H9 (cell line): ENCODE measurements at regions not wholly inside any gene's neighbourhood (a gene's known extent, or its start where the extent isn't known, plus 50 kb on each side); places are given as distances from the start of the nearest gene placed in this dataset.

Experiments used
- DNase-seq: peaks from one replicate; pipeline ENCODE4 v3.0.0-alpha.2; 2017
- H2AFZ ChIP-seq: one replicate; pipeline ENCODE4 v1.6.1; 2013; ENCODE audit warnings: mild to moderate bottlenecking, low read length, control low read depth, moderate library complexity
- H2AK5ac ChIP-seq: 2 replicates; pipeline ENCODE4 v1.6.1; 2013; ENCODE audit warnings: low read length, control low read depth, mixed read lengths; ENCODE audit not compliant: insufficient read length
- H2BK120ac ChIP-seq: one replicate; pipeline ENCODE4 v1.6.1; 2013; ENCODE audit warnings: low read depth, mild to moderate bottlenecking, low read length, control low read depth, inconsistent platforms; ENCODE audit not compliant: poor library complexity, severe bottlenecking
- H2BK12ac ChIP-seq: 2 replicates; pipeline ENCODE4 v1.6.1; 2013; ENCODE audit warnings: low read length, control low read depth, mixed read lengths, low read depth; ENCODE audit not compliant: insufficient read length
- H2BK15ac ChIP-seq: 2 replicates; pipeline ENCODE4 v1.6.1; 2013; ENCODE audit warnings: low read depth, low read length, control low read depth
- H2BK20ac ChIP-seq: one replicate; pipeline ENCODE4 v1.6.1; 2013; ENCODE audit warnings: low read depth, mild to moderate bottlenecking, low read length, control low read depth, inconsistent platforms; ENCODE audit not compliant: poor library complexity, severe bottlenecking
- H2BK5ac ChIP-seq: 2 replicates; pipeline ENCODE4 v1.6.1; 2013; ENCODE audit warnings: low read length, control low read depth, mixed read lengths; ENCODE audit not compliant: insufficient read length
- H3K14ac ChIP-seq: 2 replicates; pipeline ENCODE4 v1.6.1; 2013; ENCODE audit warnings: low read length, control low read depth; ENCODE audit not compliant: insufficient read depth
- H3K18ac ChIP-seq: 2 replicates; pipeline ENCODE4 v1.6.1; 2013; ENCODE audit warnings: low read depth, mild to moderate bottlenecking, mixed read lengths, low read length, control low read depth; ENCODE audit not compliant: insufficient read length
- H3K23ac ChIP-seq: 2 replicates; pipeline ENCODE4 v1.6.1; 2013; ENCODE audit warnings: low read length, control low read depth, mixed read lengths, low read depth; ENCODE audit not compliant: insufficient read length
- H3K23me2 ChIP-seq: 2 replicates; pipeline ENCODE4 v1.6.1; 2013; ENCODE audit warnings: low read depth, mild to moderate bottlenecking, mixed read lengths, low read length, control low read depth; ENCODE audit not compliant: insufficient read length, poor library complexity, severe bottlenecking
- H3K27ac ChIP-seq: 2 replicates; pipeline ENCODE4 v1.5.1; 2013; ENCODE audit warnings: low read length, control low read depth, mixed read lengths, low read depth; ENCODE audit not compliant: insufficient read length
- H3K27me3 ChIP-seq: 2 replicates; pipeline ENCODE4 v1.6.1; 2013; ENCODE audit warnings: low read length, control low read depth, inconsistent platforms; ENCODE audit not compliant: insufficient read depth
- H3K4ac ChIP-seq: 2 replicates; pipeline ENCODE4 v1.6.1; 2013; ENCODE audit warnings: low read depth, mild to moderate bottlenecking, control low read depth, inconsistent platforms, low read length, moderate library complexity
- H3K4me1 ChIP-seq: 2 replicates; pipeline ENCODE4 v1.6.1; 2013; ENCODE audit warnings: low read length, control low read depth, inconsistent platforms; ENCODE audit not compliant: insufficient read depth
- H3K4me2 ChIP-seq: 2 replicates; pipeline ENCODE4 v1.6.1; 2013; ENCODE audit warnings: low read length, control low read depth, mixed read lengths; ENCODE audit not compliant: insufficient read length, insufficient read depth
- H3K56ac ChIP-seq: 2 replicates; pipeline ENCODE4 v1.6.1; 2013; ENCODE audit warnings: low read depth, mild to moderate bottlenecking, mixed read lengths, low read length, control low read depth; ENCODE audit not compliant: insufficient read length
- H3K79me1 ChIP-seq: 2 replicates; pipeline ENCODE4 v1.6.1; 2013; ENCODE audit warnings: low read depth, mild to moderate bottlenecking, moderate library complexity, low read length, control low read depth, inconsistent platforms; ENCODE audit not compliant: insufficient read depth, poor library complexity, severe bottlenecking
- H3K79me2 ChIP-seq: 2 replicates; pipeline ENCODE4 v1.6.1; 2013; ENCODE audit warnings: low read length, control low read depth, inconsistent platforms; ENCODE audit not compliant: insufficient read depth
- H3K9ac ChIP-seq: 2 replicates; pipeline ENCODE4 v1.6.1; 2013; ENCODE audit warnings: low read length, control low read depth, mixed read lengths; ENCODE audit not compliant: insufficient read length; ENCODE audit errors: extremely low read depth
- H3K9me3 ChIP-seq: one replicate; pipeline ENCODE4 v1.6.1; 2013; ENCODE audit warnings: low read depth, low read length, inconsistent platforms; ENCODE audit not compliant: control insufficient read depth
- H3T11ph ChIP-seq: one replicate; pipeline ENCODE4 v1.6.1; 2013; ENCODE audit warnings: mild to moderate bottlenecking, low read length, control low read depth, inconsistent platforms
- H4K20me1 ChIP-seq: one replicate; pipeline ENCODE4 v1.6.1; 2013; ENCODE audit not compliant: control insufficient read depth, insufficient read length, insufficient read depth
- H4K5ac ChIP-seq: 2 replicates; pipeline ENCODE4 v1.6.1; 2013; ENCODE audit warnings: low read depth, mild to moderate bottlenecking, mixed read lengths, low read length, control low read depth; ENCODE audit not compliant: insufficient read length
- H4K8ac ChIP-seq: replicated peaks from 2 replicates; pipeline ENCODE4 v1.6.1; 2013; ENCODE audit warnings: low read length, control low read depth, mixed read lengths, low read depth; ENCODE audit not compliant: insufficient read length
- H4K91ac ChIP-seq: 2 replicates; pipeline ENCODE4 v1.6.1; 2013; ENCODE audit warnings: low read depth, mild to moderate bottlenecking, moderate library complexity, mixed read lengths, low read length, control low read depth; ENCODE audit not compliant: insufficient read length
- H3K27ac Mint-ChIP-seq, 3 experiments: 2 replicates in 2 of 3; 3 replicates in 1 of 3; pipeline ENCODE4 v1.8.0; 2020 to 2021; ENCODE audit warnings: mixed read lengths in 3 of 3, mild to moderate bottlenecking in 1 of 3, moderate library complexity in 1 of 3
- H3K27me3 Mint-ChIP-seq: 2 replicates; pipeline ENCODE4 v1.8.0; 2021; ENCODE audit warnings: low read depth, mild to moderate bottlenecking, moderate library complexity, mixed read lengths
- H3K36me3 Mint-ChIP-seq, 3 experiments: 2 replicates in 2 of 3; 3 replicates in 1 of 3; pipeline ENCODE4 v1.8.0; 2020 to 2021; ENCODE audit warnings: low read depth in 3 of 3, mixed read lengths in 3 of 3; ENCODE audit not compliant: insufficient read depth in 1 of 3
- H3K4me1 Mint-ChIP-seq, 2 experiments: 2 replicates each; pipeline ENCODE4 v1.8.0; 2020; ENCODE audit warnings: mixed read lengths in 2 of 2
- H3K4me3 Mint-ChIP-seq, 2 experiments: 2 replicates in 1 of 2; 3 replicates in 1 of 2; pipeline ENCODE4 v1.8.0; 2020 to 2021; ENCODE audit warnings: mild to moderate bottlenecking in 2 of 2, mixed read lengths in 2 of 2, moderate library complexity in 1 of 2
- H3K9me3 Mint-ChIP-seq, 2 experiments: 2 replicates in 1 of 2; 3 replicates in 1 of 2; pipeline ENCODE4 v1.8.0; 2020; ENCODE audit warnings: mild to moderate bottlenecking in 2 of 2, mixed read lengths in 2 of 2, moderate library complexity in 1 of 2
- WGBS: extraction: QIAGEN DNeasy Blood & Tissue Kit; methylation state at CpG from one replicate; pipeline ENCODE4 v1.1.7; 2013; ENCODE audit warnings: missing lambda C conversion rate, low lambda C conversion rate, mixed read lengths; ENCODE audit not compliant: insufficient read length; ENCODE audit errors: extremely low coverage; 5-methylcytosine and 5-hydroxymethylcytosine counted together
- TF ChIP-seq, protein P1 (sequence below): fragments of 200-600 bp; sonication (generic); conservative IDR thresholded peaks from 3 replicates; pipeline ENCODE4 v1.8.0; 2021; ENCODE audit warnings: antibody characterized with exemption, mild to moderate bottlenecking

DNA sequence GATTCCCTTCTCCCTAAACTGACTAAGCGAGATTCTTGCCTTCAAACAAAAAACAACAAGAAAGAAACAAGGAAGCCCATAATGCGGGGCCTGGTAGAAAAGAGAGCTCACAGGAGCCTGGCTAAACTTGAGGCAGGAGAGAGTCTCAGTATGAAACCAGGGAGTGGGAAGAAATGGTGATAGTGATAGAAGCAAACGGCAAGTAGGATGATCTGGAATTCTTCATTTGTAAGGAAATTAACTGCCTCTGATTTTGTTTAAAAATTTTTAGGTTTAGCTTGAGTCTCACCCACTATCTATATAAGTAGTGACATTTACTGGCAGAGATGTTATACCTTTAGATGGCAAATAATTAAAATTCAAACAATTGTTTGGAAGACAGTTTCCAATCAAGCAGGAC is 1356.5 kb upstream of the LRRTM1 start:
- Histone ChIP-seq H3K9ac (no peak overlapping the region), H3K23me2 (no peaks in the 10 kb centered on the region), H2AFZ (no peak overlapping the region), H3K14ac (no peak overlapping the region), H2AK5ac (no peak overlapping the region), H3K4me2 (no peak overlapping the region), H2BK5ac (no peak overlapping the region), H3T11ph (no peak overlapping the region), H3K23ac (no peak overlapping the region), H2BK12ac (no peak overlapping the region), H3K56ac (no peak overlapping the region), H2BK120ac (no peak overlapping the region), H3K4me1 (no peaks in the 10 kb centered on the region), H3K79me2 (no peaks in the 10 kb centered on the region), H3K27ac (no peak overlapping the region), H3K79me1 (no peaks in the 10 kb centered on the region), H3K18ac (no peak overlapping the region), H4K5ac (no peak overlapping the region), H4K20me1 (no peaks in the 10 kb centered on the region), H3K9me3 (peaks cover 22% of the 10 kb centered on the region), H3K4ac (no peak overlapping the region), H2BK15ac (no peak overlapping the region), H2BK20ac (no peak overlapping the region), H3K27me3 (no peaks in the 10 kb centered on the region), H4K8ac (no peak overlapping the region), H4K91ac (no peak overlapping the region)
- Mint-ChIP-seq H3K4me1 (peaks cover 5% of the 10 kb centered on the region in 2 experiments; a peak in 3 of 4 replicates), H3K27ac (no peak overlapping the region), H3K36me3 (peaks cover 0 to 30% (median 10%) of the 10 kb centered on the region in 3 experiments; a peak in 5 of 7 replicates), H3K27me3 (no peaks in the 10 kb centered on the region), H3K9me3 (peaks cover 18 to 30% of the 10 kb centered on the region in 2 experiments), H3K4me3 (no peak overlapping the region)
- no CpG with 5 or more reads among the region's 3 CpGs for WGBS
- no peak for DNase-seq
- TF ChIP-seq, protein P1, sequence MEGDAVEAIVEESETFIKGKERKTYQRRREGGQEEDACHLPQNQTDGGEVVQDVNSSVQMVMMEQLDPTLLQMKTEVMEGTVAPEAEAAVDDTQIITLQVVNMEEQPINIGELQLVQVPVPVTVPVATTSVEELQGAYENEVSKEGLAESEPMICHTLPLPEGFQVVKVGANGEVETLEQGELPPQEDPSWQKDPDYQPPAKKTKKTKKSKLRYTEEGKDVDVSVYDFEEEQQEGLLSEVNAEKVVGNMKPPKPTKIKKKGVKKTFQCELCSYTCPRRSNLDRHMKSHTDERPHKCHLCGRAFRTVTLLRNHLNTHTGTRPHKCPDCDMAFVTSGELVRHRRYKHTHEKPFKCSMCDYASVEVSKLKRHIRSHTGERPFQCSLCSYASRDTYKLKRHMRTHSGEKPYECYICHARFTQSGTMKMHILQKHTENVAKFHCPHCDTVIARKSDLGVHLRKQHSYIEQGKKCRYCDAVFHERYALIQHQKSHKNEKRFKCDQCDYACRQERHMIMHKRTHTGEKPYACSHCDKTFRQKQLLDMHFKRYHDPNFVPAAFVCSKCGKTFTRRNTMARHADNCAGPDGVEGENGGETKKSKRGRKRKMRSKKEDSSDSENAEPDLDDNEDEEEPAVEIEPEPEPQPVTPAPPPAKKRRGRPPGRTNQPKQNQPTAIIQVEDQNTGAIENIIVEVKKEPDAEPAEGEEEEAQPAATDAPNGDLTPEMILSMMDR: no peak
